NCI-H187 (cell line): ENCODE measurements at regions not wholly inside any gene's neighbourhood (a gene's known extent, or its start where the extent isn't known, plus 50 kb on each side); places are given as distances from the start of the nearest gene placed in this dataset.

Experiments
- DNase-seq, 2 experiments: peaks; one replicate each; lab custom pipeline; 2025; lab: John Stamatoyannopoulos, UW

DNA sequence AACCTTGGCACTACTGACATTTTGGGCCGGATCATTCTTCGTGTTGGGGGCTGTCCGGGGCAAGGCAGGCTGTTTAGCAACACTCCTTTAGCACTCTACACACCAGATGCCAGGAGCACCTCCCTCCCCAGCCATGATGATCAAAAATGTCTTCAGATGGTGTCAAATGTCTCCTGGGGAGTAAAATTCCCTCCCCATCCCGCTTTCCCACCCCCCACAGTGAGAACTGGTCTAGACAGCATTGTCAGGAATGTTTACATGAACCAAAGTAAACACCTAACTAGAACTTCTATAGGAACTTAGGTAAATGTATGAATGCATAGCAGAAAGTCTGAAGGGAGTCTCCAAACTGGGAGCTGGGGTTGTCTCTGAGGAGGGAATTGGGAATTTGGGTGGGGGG is 70.0 kb upstream of the TOP1 start:
- DNase-seq = no peak

- no peak for DNase-seq
Measured at GRCh38 chr20:40959325-40960092, 69.1 kb upstream of the TOP1 start.

GRCh38 chr20:40960101-40960500 is 68.5 kb upstream of the TOP1 start:
- no peak for DNase-seq

- no peak for DNase-seq
Measured at GRCh38 chr20:40960521-40960956, 68.1 kb upstream of the TOP1 start.

DNA sequence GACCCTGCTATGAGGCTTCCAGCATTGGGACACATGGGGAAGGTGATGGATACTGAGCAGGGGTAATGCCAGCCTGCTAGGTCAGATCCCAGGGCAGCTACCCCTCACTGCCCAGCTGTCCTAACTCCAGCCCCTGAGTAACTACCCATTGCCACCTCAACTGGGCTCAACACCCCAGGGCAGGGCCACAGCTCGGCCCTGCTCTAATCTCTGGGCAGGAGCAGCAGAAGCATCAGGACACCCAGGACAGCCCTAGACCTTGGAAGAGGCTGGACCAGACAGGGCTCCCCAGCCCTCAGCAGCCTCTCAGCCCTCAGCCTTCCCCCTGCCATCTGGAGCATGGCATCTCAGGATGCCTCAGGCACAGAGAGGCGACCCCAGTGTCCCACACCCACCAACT is 67.4 kb upstream of the TOP1 start:
- no peak for DNase-seq

- no peak for DNase-seq
Measured at GRCh38 chr20:40961686-40962640, 66.7 kb upstream of the TOP1 start.

GRCh38 chr20:40962733-40963504 is 65.7 kb upstream of the TOP1 start:
- DNase-seq = peak; percentile 3 to 29

- no peak for DNase-seq
Measured at GRCh38 chr20:40963505-40963845, 65.1 kb upstream of the TOP1 start.

GRCh38 chr20:40965671-40966070 is 63.0 kb upstream of the TOP1 start:
- no peak for DNase-seq

DNA sequence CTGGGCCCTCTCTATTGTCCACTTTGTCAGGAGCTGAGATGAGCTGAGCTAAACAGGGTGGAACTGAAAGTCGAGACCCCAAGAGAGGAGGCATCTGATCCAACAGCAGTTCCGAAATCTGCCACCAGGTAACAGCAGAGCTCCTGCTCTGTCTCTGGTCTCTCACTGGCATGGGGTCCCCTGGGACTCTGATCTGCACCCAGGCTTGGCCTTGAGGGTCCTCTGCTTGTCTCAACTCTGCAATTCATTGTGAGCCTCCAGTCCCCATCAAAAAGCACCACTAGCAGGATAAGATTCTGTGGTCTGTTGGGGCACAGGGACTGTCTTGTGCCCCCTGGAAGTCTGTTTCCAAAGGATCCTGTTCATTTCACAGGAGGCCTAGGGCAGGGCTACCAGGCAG is 62.5 kb upstream of the TOP1 start:
- DNase-seq = no peak

- no peak for DNase-seq
Measured at GRCh38 chr20:40966516-40967185, 62.0 kb upstream of the TOP1 start.

- DNase-seq = no peak
Measured at GRCh38 chr20:40967700-40968099, 60.9 kb upstream of the TOP1 start.

DNA sequence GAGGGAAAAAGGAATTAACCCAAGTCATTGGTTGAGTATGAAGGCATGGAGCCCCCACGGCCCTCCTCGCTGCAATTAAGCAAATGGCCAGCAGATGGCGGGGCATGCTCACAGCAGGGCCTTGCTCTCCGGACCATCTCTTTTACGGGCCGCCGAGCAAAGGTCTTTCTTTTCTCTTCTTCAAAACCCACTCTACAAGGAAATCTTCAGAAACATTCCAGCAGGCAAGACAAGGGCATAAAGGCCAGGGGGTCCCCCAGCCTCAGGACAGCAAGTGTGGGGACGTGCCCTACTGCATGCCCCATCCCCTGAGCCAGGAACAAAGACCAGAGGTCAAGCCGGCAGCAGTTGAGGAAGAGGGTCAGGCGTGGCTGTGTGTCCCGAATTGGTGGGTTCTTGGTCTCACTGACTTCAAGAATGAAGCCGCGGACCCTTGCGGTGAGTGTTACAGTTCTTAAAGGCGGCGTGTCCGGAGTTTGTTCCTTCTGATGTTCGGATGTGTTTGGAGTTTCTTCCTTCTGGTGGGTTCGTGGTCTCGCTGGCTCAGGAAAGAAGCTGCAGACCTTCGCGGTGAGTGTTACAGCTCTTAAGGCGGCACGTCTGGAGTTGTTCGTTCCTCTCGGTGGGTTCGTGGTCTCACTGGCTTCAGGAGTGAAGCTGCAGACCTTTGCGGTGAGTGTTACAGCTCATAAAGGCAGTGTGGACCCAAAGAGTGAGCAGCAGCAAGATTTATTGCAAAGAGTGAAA is 59.6 kb upstream of the TOP1 start:
- peak; percentile 30 to 34 for DNase-seq

DNA sequence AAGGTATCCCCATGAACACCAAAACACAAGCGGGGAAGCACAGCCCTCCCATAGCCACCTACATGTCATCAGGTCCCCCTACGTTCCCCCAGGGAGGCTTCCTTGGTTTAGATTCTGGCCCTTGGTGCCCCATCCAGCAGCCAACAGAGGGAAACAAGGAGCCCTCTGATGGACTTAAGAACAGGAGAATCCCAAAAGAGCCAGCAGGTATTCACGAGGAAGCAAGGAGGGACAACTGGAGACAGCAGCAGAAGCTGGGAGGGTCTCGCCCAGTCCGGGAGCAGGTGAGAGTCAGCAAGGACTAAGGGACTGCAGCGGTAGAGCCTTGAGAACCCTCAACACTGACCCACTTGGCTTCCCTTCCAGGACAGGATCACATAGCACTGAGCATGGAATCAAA is 58.4 kb upstream of the TOP1 start:
- DNase-seq = no peak

DNA sequence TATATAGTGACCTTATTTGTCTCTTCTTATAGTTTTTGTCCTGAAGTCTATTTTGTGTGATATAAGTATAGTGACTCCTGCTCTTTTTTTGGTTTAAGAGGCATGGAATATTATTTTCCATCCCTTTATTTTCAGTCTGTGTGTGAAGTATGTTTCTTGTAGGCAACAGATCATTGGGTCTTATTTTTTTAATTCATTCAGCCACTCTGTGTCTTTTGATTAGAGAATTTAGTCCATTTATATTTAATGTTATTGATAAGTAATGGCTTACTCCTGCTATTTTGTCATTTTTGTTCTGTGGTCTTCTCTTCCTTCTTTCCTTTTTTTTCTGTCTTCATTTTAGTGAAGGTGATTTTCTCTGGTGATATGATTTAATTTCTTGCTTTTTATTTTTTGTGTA is 51.4 kb upstream of the TOP1 start:
- no peak for DNase-seq

DNA sequence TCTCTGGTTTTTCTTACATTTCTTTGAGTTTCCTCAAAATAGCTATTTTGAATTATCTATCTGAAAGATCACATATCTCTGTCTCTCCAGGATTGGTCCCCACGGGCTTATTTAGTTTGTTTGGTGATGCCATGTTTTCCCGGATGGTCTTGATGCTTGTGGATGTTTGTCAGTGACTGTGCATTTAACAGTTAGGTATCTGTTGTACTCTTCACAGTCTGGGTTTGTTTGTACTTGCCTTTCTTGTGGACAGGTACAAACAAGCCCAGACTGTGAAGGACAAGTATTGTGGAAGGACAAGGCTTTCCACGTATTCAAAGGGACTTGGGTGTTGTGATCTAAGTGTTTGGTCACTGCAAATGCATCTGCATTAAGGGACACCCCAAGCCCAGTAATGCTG is 49.9 kb upstream of the TOP1 start:
- no peak for DNase-seq
